MM.1S (cell line): ENCODE measurements at regions not wholly inside any gene's neighbourhood (a gene's known extent, or its start where the extent isn't known, plus 50 kb on each side); places are given as distances from the start of the nearest gene placed in this dataset.

ENCODE experiments used
- DNase-seq: peaks from one replicate; pipeline ENCODE4 v3.0.0-alpha.2; 2015
- H2AFZ ChIP-seq: fragments of 300-600 bp; sonication (generic); 2 replicates; pipeline ENCODE4 v1.6.0; 2016; ENCODE audit warnings: antibody characterized with exemption, low read length
- H3F3A ChIP-seq: fragments of 300-600 bp; sonication (generic); 2 replicates; pipeline ENCODE4 v1.6.1; 2016; ENCODE audit warnings: mild to moderate bottlenecking, antibody characterized with exemption, low read length, moderate library complexity, mixed read lengths; ENCODE audit not compliant: insufficient read depth
- H3K27ac ChIP-seq: fragments of 300-600 bp; sonication (generic); 2 replicates; pipeline ENCODE4 v1.5.1; 2016; ENCODE audit warnings: mild to moderate bottlenecking, low read length
- H3K27me3 ChIP-seq: fragments of 300-600 bp; sonication (generic); replicated peaks from 2 replicates; pipeline ENCODE4 v1.6.0; 2016; ENCODE audit warnings: low read length; ENCODE audit not compliant: insufficient read depth
- H3K36me3 ChIP-seq: fragments of 300-600 bp; sonication (generic); replicated peaks from 2 replicates; pipeline ENCODE4 v1.6.1; 2016; ENCODE audit warnings: mild to moderate bottlenecking, low read length, mixed read lengths; ENCODE audit not compliant: insufficient read depth
- H3K4me1 ChIP-seq: fragments of 300-600 bp; sonication (generic); 2 replicates; pipeline ENCODE4 v1.6.1; 2016; ENCODE audit warnings: low read length, mixed read lengths
- H3K4me2 ChIP-seq: fragments of 300-600 bp; sonication (generic); 2 replicates; pipeline ENCODE4 v1.6.0; 2016; ENCODE audit warnings: low read depth, low read length
- H3K4me3 ChIP-seq: fragments of 300-600 bp; sonication (generic); 2 replicates; pipeline ENCODE4 v1.5.1; 2016; ENCODE audit warnings: low read length, mixed read lengths
- H3K79me2 ChIP-seq: fragments of 300-600 bp; sonication (generic); 2 replicates; pipeline ENCODE4 v1.6.1; 2016; ENCODE audit warnings: mixed run types, low read length, mixed read lengths
- H3K9ac ChIP-seq: fragments of 300-600 bp; sonication (generic); 2 replicates; pipeline ENCODE4 v1.6.1; 2016; ENCODE audit warnings: low read length, mixed read lengths
- H3K9me2 ChIP-seq: fragments of 300-600 bp; sonication (generic); replicated peaks from 2 replicates; pipeline ENCODE4 v1.6.1; 2016; ENCODE audit warnings: mild to moderate bottlenecking, low read length, mixed read lengths; ENCODE audit not compliant: insufficient read depth
- H3K9me3 ChIP-seq: fragments of 300-600 bp; sonication (generic); replicated peaks from 2 replicates; pipeline ENCODE4 v1.6.1; 2016; ENCODE audit warnings: mild to moderate bottlenecking, low read length, mixed read lengths; ENCODE audit not compliant: insufficient read depth
- H4K20me1 ChIP-seq: fragments of 300-600 bp; sonication (generic); 2 replicates; pipeline ENCODE4 v1.6.1; 2016; ENCODE audit warnings: mild to moderate bottlenecking, low read length, moderate library complexity, mixed read lengths; ENCODE audit not compliant: insufficient read depth
- CTCF ChIP-seq: fragments of 300-600 bp; sonication (generic); IDR thresholded peaks from 2 replicates; pipeline ENCODE4 v1.5.1; 2016; ENCODE audit warnings: antibody characterized with exemption, low read length, mixed read lengths
- EZH2 ChIP-seq: fragments of 300-600 bp; sonication (generic); optimal IDR thresholded peaks from 2 replicates; pipeline ENCODE3; 2017; ENCODE audit warnings: low read depth, mild to moderate bottlenecking, antibody characterized with exemption, low read length, mixed read lengths
- EZH2phosphoT487 ChIP-seq: fragments of 300-600 bp; sonication (generic); IDR thresholded peaks from 2 replicates; pipeline ENCODE4 v1.6.1; 2018; ENCODE audit warnings: antibody characterized with exemption, low read length

- no peak for DNase-seq
- Histone ChIP-seq H3K9ac (no peak overlapping the region), H3K4me2 (no peak overlapping the region), H3K9me3 (no peaks in the 10 kb centered on the region), H3F3A (no peaks in the 10 kb centered on the region), H3K36me3 (no peaks in the 10 kb centered on the region), H4K20me1 (no peaks in the 10 kb centered on the region), H2AFZ (no peak overlapping the region), H3K27me3 (no peaks in the 10 kb centered on the region), H3K79me2 (no peaks in the 10 kb centered on the region), H3K4me3 (no peak overlapping the region), H3K4me1 (no peaks in the 10 kb centered on the region), H3K9me2 (no peaks in the 10 kb centered on the region), H3K27ac (no peak overlapping the region)
- no peak for TF ChIP-seq EZH2phosphoT487
- TF ChIP-seq EZH2: no peak
- TF ChIP-seq CTCF: no peak
These were observed 252.2 kb downstream of the NR2F1-AS1 start for GRCh38 chr5:93328833-93329232.

DNA sequence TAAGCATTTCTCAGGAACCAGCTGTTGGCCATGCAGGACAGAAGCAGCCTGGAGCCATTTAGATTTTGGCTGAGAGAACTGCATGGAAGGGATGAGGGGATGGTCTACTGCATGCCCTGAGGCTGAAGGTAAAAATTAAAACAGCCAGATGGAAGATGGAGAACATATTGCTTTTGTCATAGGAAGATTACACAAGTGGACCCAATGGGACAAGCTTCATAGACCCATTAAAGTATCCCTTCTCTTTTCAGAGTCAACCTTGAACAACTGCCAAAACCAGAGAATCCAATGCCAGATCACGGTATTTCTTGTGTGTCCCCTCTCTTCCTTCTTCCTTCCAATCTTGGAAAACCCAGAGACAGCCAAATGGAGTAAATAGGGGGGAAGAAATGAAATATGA, 253.4 kb downstream of the NR2F1-AS1 start:
- Histone ChIP-seq H2AFZ (no peak overlapping the region), H3K79me2 (no peaks in the 10 kb centered on the region), H3K27me3 (no peaks in the 10 kb centered on the region), H4K20me1 (no peaks in the 10 kb centered on the region), H3F3A (no peaks in the 10 kb centered on the region), H3K9me2 (no peaks in the 10 kb centered on the region), H3K36me3 (no peaks in the 10 kb centered on the region), H3K4me1 (no peaks in the 10 kb centered on the region), H3K9ac (no peak overlapping the region), H3K27ac (no peak overlapping the region), H3K9me3 (no peaks in the 10 kb centered on the region), H3K4me2 (no peak overlapping the region), H3K4me3 (no peak overlapping the region)
- TF ChIP-seq EZH2: no peak
- TF ChIP-seq EZH2phosphoT487: no peak
- no peak for TF ChIP-seq CTCF
- no peak for DNase-seq

DNA sequence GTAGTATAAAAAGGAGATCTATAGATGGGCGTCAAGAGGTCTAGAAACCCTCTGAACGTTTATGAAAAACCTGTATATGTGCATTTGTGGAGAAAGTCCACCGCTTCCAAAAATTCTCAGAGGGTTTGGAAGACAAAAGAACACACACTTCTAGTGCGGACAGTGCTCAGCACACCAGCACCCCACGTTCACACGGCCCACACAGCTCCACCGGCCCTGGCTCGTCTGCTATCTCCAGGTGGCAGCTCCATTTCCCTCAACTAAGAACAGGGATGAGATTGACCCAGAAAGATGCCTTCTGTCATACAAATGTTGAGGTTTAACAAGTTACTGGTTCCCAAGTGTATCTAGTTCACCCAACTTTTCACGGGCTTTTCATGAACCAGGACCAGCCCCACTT, 255.1 kb downstream of the NR2F1-AS1 start:
- Histone ChIP-seq H3K4me2 (no peak overlapping the region), H4K20me1 (no peaks in the 10 kb centered on the region), H2AFZ (no peak overlapping the region), H3F3A (no peaks in the 10 kb centered on the region), H3K9me3 (no peaks in the 10 kb centered on the region), H3K79me2 (no peaks in the 10 kb centered on the region), H3K27me3 (no peaks in the 10 kb centered on the region), H3K4me1 (no peaks in the 10 kb centered on the region), H3K4me3 (no peak overlapping the region), H3K9me2 (no peaks in the 10 kb centered on the region), H3K36me3 (no peaks in the 10 kb centered on the region), H3K27ac (no peak overlapping the region), H3K9ac (no peak overlapping the region)
- no peak for TF ChIP-seq EZH2
- TF ChIP-seq EZH2phosphoT487: no peak
- no peak for TF ChIP-seq CTCF
- no peak for DNase-seq
